ENCODE measurements at regions not wholly inside any gene's neighbourhood (a gene's known extent, or its start where the extent isn't known, plus 50 kb on each side); places are given as distances from the start of the nearest gene placed in this dataset.

DNA sequence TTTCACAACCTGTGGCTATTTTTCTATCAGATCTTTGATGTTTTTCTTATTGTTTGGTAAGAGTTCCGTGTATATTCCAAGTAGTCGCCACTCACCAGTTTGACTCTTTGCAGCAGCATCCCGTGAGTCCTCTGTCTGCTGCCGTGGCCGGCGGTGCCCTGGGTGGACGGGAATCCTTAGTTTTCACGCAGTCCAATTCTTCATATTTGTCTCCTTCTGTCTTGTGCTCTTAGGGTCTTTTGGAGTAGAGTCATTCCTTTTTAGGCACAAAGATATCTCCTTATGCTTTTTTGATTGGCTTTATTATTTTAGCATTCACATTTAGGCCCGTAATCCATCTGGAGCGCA, 94.9 kb upstream of the MSX1 start:
- TF ChIP-seq, protein P1, sequence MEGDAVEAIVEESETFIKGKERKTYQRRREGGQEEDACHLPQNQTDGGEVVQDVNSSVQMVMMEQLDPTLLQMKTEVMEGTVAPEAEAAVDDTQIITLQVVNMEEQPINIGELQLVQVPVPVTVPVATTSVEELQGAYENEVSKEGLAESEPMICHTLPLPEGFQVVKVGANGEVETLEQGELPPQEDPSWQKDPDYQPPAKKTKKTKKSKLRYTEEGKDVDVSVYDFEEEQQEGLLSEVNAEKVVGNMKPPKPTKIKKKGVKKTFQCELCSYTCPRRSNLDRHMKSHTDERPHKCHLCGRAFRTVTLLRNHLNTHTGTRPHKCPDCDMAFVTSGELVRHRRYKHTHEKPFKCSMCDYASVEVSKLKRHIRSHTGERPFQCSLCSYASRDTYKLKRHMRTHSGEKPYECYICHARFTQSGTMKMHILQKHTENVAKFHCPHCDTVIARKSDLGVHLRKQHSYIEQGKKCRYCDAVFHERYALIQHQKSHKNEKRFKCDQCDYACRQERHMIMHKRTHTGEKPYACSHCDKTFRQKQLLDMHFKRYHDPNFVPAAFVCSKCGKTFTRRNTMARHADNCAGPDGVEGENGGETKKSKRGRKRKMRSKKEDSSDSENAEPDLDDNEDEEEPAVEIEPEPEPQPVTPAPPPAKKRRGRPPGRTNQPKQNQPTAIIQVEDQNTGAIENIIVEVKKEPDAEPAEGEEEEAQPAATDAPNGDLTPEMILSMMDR (IDR thresholded peaks at IDR 0.05 in 8 of 11, conservative IDR thresholded peaks at IDR 0.05 in 3 of 11), result no peak
- no peak for TF ChIP-seq POLR2AphosphoS5 (IDR thresholded peaks at IDR 0.05)

Measured in spleen (tissue), 7 donors.